DMS53 treated with DMSO at 0.1 percent for 48 hours (cell line): ENCODE measurements at regions not wholly inside any gene's neighbourhood (a gene's known extent, or its start where the extent isn't known, plus 50 kb on each side); places are given as distances from the start of the nearest gene placed in this dataset.
"Not testable (repeated sequence)": the region's sequence is repeated elsewhere in the genome, so short reads cannot be mapped to it uniquely, and the experiment has no call there.

Experiments used
- DNase-seq: peaks from one replicate; lab custom pipeline; 2025; ENCODE audit not compliant: unreplicated experiment; lab: John Stamatoyannopoulos, UW

- no peak for DNase-seq
Observed at GRCh38 chr22:27597703-27598444, 203.7 kb downstream of the MN1 start.

- DNase-seq = no peak
Observed at GRCh38 chr22:27598792-27599191, 202.8 kb downstream of the MN1 start.

GRCh38 chr22:27601195-27601594 is 200.4 kb downstream of the MN1 start:
- no peak for DNase-seq

- no peak for DNase-seq
Observed at GRCh38 chr22:27602390-27602789, 199.2 kb downstream of the MN1 start.

GRCh38 chr22:27603111-27603799 is 198.3 kb downstream of the MN1 start:
- no peak for DNase-seq

GRCh38 chr22:27603800-27604144 is 197.8 kb downstream of the MN1 start:
- DNase-seq = no peak

GRCh38 chr22:27605390-27605789 is 196.2 kb downstream of the MN1 start:
- DNase-seq = no peak

- not testable (repeated sequence) for DNase-seq
Observed at GRCh38 chr22:27607750-27608149, 193.8 kb downstream of the MN1 start.

- no peak for DNase-seq
Observed at GRCh38 chr22:27609451-27609888, 192.1 kb downstream of the MN1 start.

- not testable (repeated sequence) for DNase-seq
Observed at GRCh38 chr22:27610164-27610563, 191.4 kb downstream of the MN1 start.

GRCh38 chr22:27610863-27611786 is 190.4 kb downstream of the MN1 start:
- DNase-seq = no peak

- no peak for DNase-seq
Observed at GRCh38 chr22:27612115-27612514, 189.4 kb downstream of the MN1 start.

GRCh38 chr22:27613099-27614005 is 188.2 kb downstream of the MN1 start:
- no peak for DNase-seq

- no peak for DNase-seq
Observed at GRCh38 chr22:27614006-27614649, 187.4 kb downstream of the MN1 start.

- DNase-seq = no peak
Observed at GRCh38 chr22:27614650-27615007, 186.9 kb downstream of the MN1 start.

GRCh38 chr22:27615408-27615807 is 186.1 kb downstream of the MN1 start:
- DNase-seq = no peak

GRCh38 chr22:27616033-27616432 is 185.5 kb downstream of the MN1 start:
- DNase-seq = no peak

- DNase-seq = no peak
Observed at GRCh38 chr22:27617214-27617881, 184.2 kb downstream of the MN1 start.

- no peak for DNase-seq
Observed at GRCh38 chr22:27620367-27621154, 181.0 kb downstream of the MN1 start.
